ENCODE measurements at regions not wholly inside any gene's neighbourhood (a gene's known extent, or its start where the extent isn't known, plus 50 kb on each side); places are given as distances from the start of the nearest gene placed in this dataset.

DNA sequence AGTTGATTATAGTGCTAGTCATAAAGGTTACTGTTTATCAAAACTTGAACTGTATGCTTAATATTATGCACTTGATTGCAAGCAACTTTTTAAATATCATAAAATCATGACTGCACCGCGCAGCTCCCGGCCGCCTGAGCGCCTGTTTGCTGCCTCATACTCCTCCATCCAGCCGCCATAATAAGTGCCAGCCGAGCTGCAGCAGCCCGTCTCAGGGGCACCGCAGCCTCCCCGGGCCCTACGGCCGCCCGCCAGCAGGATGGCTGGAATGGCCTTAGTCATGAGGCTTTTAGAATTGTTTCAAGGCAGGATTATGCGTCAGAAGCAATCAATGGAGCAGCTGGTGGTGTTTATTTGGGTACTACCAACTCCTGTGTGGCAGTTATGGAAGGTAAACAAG, 337.2 kb downstream of the PAX3 start:
- Histone ChIP-seq H2AFZ (ENCODE audit: low read depth) (no peak overlapping the region), H3K4me3 (ENCODE audit: low read depth in 2 of 2, low read length in 1 of 2) (no peak overlapping the region), H3K4me2 (no peak overlapping the region), H3K27me3 (ENCODE audit: insufficient read depth) (no peaks in the 10 kb centered on the region; the same call in 1 of the 2 replicates), H3K9ac (no peak overlapping the region), H3F3A (replicated peaks; ENCODE audit: insufficient read depth) (no peaks in the 10 kb centered on the region), H3K9me3 (no peaks in the 10 kb centered on the region), H3K9me2 (no peaks in the 10 kb centered on the region), H4K20me1 (ENCODE audit: insufficient read depth) (no peaks in the 10 kb centered on the region), H3K79me2 (ENCODE audit: insufficient read depth) (no peaks in the 10 kb centered on the region), H3K27ac (ENCODE audit: low read depth in 2 of 2, low read length in 1 of 2) (no peak overlapping the region), H3K4me1 (ENCODE audit: control insufficient read depth in 1 of 2, insufficient read depth in 2 of 2, low read depth in 1 of 2, low read length in 1 of 2) (no peaks in the 10 kb centered on the region), H3K36me3 (replicated peaks in 1 of 2; ENCODE audit: control insufficient read depth in 1 of 2, insufficient read depth in 2 of 2, low read length in 1 of 2) (no peaks in the 10 kb centered on the region)
- TF ChIP-seq FOSL2 (IDR thresholded peaks at IDR 0.05; ENCODE audit: borderline replicate concordance, low read depth) (no peak), GABPA (IDR thresholded peaks at IDR 0.05; ENCODE audit: low read depth) (no peak)
- POLR2A ChIA-PET: no interaction called here
- WGBS (ENCODE audit: low lambda C conversion rate): 32% methylated on average over 13 of the region's 14 CpGs
- DNase-seq: no peak
- CTCF ChIA-PET: no interaction called here

DNA sequence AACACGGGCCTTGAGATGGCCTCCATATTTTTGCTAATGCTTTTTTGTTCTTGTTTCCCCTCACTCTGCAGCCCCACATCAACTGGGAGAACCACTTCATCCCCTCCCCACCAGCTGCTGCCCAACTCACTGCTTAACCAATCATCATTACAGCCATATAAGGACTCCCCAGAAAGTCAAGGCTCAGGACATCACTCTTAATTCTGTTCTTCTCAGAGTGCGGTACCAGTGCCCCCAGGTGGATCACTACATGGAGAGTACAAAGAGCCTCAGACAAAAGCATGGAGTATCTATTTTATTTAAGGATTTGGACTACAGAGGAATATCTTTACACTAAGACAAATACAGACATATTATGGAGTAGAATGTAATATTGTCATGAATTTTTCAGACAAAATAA, 340.6 kb downstream of the PAX3 start:
- ChIA-PET POLR2A (no interaction called here), CTCF (interaction anchor here (0.7 kb wide), 1 partner anchor 10 kb away, joined by 3 read pairs; no protein-coding TSS in a partner anchor)
- DNase-seq: no peak
- Histone ChIP-seq H3K4me1 (ENCODE audit: control insufficient read depth in 1 of 2, insufficient read depth in 2 of 2, low read depth in 1 of 2, low read length in 1 of 2) (no peaks in the 10 kb centered on the region), H3K9ac (no peak overlapping the region), H3K4me3 (ENCODE audit: low read depth in 2 of 2, low read length in 1 of 2) (no peak overlapping the region), H3K9me2 (no peaks in the 10 kb centered on the region), H3K9me3 (no peaks in the 10 kb centered on the region), H3F3A (replicated peaks; ENCODE audit: insufficient read depth) (no peaks in the 10 kb centered on the region), H4K20me1 (ENCODE audit: insufficient read depth) (no peaks in the 10 kb centered on the region), H2AFZ (ENCODE audit: low read depth) (no peak overlapping the region), H3K79me2 (ENCODE audit: insufficient read depth) (no peaks in the 10 kb centered on the region), H3K27me3 (ENCODE audit: insufficient read depth) (no peaks in the 10 kb centered on the region), H3K4me2 (no peak overlapping the region), H3K36me3 (replicated peaks in 1 of 2; ENCODE audit: control insufficient read depth in 1 of 2, insufficient read depth in 2 of 2, low read length in 1 of 2) (no peaks in the 10 kb centered on the region), H3K27ac (ENCODE audit: low read depth in 2 of 2, low read length in 1 of 2) (no peak overlapping the region)
- 30% methylated on average over 2 of the region's 2 CpGs for WGBS (ENCODE audit: low lambda C conversion rate)
- TF ChIP-seq POLR2AphosphoS5 (IDR thresholded peaks at IDR 0.05; ENCODE audit: low read depth, low read length) (no peak), TAF1 (IDR thresholded peaks at IDR 0.05; ENCODE audit: borderline replicate concordance, low read depth, low read length) (no peak), EZH2phosphoT487 (IDR thresholded peaks at IDR 0.05; ENCODE audit: borderline replicate concordance, low read depth) (no peak), SMC3 (IDR thresholded peaks at IDR 0.05; ENCODE audit: low read depth, low read length) (no peak), MXI1 (IDR thresholded peaks at IDR 0.05; ENCODE audit: low read depth, low read length) (no peak)

DNA sequence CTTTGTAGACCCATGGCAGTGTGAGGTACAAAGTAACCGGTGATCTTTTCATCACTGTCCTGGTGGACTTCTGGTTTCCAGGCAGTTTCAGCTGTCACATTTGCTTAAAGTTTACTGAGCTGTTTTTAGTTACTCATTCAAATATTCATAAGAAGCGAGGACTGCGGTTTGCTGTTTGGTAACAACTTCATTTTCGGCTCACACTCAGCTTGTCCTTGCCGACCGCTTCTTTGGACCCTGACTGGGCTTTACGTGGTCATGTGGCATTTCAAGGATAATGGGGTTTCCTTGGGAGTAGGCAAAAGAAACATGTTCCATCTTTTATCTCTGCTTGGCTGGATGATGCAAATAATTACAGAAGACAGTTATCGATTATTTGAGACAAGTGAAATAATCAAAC, 350.7 kb downstream of the PAX3 start:
- Histone ChIP-seq H2AFZ (ENCODE audit: low read depth) (no peak overlapping the region), H3K36me3 (replicated peaks in 1 of 2; ENCODE audit: control insufficient read depth in 1 of 2, insufficient read depth in 2 of 2, low read length in 1 of 2) (no peaks in the 10 kb centered on the region), H3K9me2 (no peaks in the 10 kb centered on the region), H3K9ac (no peak overlapping the region), H3F3A (replicated peaks; ENCODE audit: insufficient read depth) (no peaks in the 10 kb centered on the region), H3K27me3 (ENCODE audit: insufficient read depth) (no peaks in the 10 kb centered on the region), H3K4me3 (ENCODE audit: low read depth in 2 of 2, low read length in 1 of 2) (no peak overlapping the region), H3K79me2 (ENCODE audit: insufficient read depth) (no peaks in the 10 kb centered on the region), H3K27ac (ENCODE audit: low read depth in 2 of 2, low read length in 1 of 2) (no peak overlapping the region), H3K4me2 (no peak overlapping the region), H4K20me1 (ENCODE audit: insufficient read depth) (no peaks in the 10 kb centered on the region), H3K9me3 (no peaks in the 10 kb centered on the region), H3K4me1 (ENCODE audit: control insufficient read depth in 1 of 2, insufficient read depth in 2 of 2, low read depth in 1 of 2, low read length in 1 of 2) (no peaks in the 10 kb centered on the region)
- WGBS (ENCODE audit: low lambda C conversion rate): 19% methylated on average over 8 of the region's 8 CpGs
- DNase-seq: no peak
- POLR2A ChIA-PET: no interaction called here
- CTCF ChIA-PET: interaction anchor here (0.5 kb wide), 1 partner anchor 11 kb away, joined by 3 read pairs; no protein-coding TSS in a partner anchor
- TF ChIP-seq SIN3A (IDR thresholded peaks at IDR 0.05; ENCODE audit: borderline replicate concordance, low read depth, low read length) (no peak), CHD2 (IDR thresholded peaks at IDR 0.05; ENCODE audit: low read length, partially characterized antibody) (no peak), JUND (IDR thresholded peaks at IDR 0.05) (no peak), YY1 (IDR thresholded peaks at IDR 0.05; ENCODE audit: low read depth) (no peak), ELF1 (IDR thresholded peaks at IDR 0.05) (no peak), GATA2 (CRISPR knock-in tag; IDR thresholded peaks at IDR 0.05) (no peak), FOXJ3 (CRISPR knock-in tag; IDR thresholded peaks at IDR 0.05) (no peak), TAF1 (IDR thresholded peaks at IDR 0.05; ENCODE audit: borderline replicate concordance, low read depth, low read length) (no peak), SMC3 (IDR thresholded peaks at IDR 0.05; ENCODE audit: low read depth, low read length) (no peak), RAD21 (IDR thresholded peaks at IDR 0.05; ENCODE audit: low read length) (no peak), RFX5 (IDR thresholded peaks at IDR 0.05; ENCODE audit: low read length) (no peak)
- TF ChIP-seq, protein P1, sequence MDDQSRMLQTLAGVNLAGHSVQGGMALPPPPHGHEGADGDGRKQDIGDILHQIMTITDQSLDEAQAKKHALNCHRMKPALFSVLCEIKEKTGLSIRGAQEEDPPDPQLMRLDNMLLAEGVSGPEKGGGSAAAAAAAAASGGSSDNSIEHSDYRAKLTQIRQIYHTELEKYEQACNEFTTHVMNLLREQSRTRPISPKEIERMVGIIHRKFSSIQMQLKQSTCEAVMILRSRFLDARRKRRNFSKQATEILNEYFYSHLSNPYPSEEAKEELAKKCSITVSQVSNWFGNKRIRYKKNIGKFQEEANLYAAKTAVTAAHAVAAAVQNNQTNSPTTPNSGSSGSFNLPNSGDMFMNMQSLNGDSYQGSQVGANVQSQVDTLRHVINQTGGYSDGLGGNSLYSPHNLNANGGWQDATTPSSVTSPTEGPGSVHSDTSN (IDR thresholded peaks at IDR 0.05): no peak
- TF ChIP-seq, protein P2, sequence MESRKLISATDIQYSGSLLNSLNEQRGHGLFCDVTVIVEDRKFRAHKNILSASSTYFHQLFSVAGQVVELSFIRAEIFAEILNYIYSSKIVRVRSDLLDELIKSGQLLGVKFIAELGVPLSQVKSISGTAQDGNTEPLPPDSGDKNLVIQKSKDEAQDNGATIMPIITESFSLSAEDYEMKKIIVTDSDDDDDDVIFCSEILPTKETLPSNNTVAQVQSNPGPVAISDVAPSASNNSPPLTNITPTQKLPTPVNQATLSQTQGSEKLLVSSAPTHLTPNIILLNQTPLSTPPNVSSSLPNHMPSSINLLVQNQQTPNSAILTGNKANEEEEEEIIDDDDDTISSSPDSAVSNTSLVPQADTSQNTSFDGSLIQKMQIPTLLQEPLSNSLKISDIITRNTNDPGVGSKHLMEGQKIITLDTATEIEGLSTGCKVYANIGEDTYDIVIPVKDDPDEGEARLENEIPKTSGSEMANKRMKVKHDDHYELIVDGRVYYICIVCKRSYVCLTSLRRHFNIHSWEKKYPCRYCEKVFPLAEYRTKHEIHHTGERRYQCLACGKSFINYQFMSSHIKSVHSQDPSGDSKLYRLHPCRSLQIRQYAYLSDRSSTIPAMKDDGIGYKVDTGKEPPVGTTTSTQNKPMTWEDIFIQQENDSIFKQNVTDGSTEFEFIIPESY (IDR thresholded peaks at IDR 0.05; ENCODE audit: borderline replicate concordance, low read depth): no peak
- TF ChIP-seq, protein P3, sequence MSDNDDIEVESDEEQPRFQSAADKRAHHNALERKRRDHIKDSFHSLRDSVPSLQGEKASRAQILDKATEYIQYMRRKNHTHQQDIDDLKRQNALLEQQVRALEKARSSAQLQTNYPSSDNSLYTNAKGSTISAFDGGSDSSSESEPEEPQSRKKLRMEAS (IDR thresholded peaks at IDR 0.05; ENCODE audit: low read depth): no peak
- TF ChIP-seq, protein P4, sequence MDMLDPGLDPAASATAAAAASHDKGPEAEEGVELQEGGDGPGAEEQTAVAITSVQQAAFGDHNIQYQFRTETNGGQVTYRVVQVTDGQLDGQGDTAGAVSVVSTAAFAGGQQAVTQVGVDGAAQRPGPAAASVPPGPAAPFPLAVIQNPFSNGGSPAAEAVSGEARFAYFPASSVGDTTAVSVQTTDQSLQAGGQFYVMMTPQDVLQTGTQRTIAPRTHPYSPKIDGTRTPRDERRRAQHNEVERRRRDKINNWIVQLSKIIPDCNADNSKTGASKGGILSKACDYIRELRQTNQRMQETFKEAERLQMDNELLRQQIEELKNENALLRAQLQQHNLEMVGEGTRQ (IDR thresholded peaks at IDR 0.05; ENCODE audit: borderline replicate concordance, low read depth, low read length): no peak
